ENCODE measurements at regions not wholly inside any gene's neighbourhood (a gene's known extent, or its start where the extent isn't known, plus 50 kb on each side); places are given as distances from the start of the nearest gene placed in this dataset.

DNA sequence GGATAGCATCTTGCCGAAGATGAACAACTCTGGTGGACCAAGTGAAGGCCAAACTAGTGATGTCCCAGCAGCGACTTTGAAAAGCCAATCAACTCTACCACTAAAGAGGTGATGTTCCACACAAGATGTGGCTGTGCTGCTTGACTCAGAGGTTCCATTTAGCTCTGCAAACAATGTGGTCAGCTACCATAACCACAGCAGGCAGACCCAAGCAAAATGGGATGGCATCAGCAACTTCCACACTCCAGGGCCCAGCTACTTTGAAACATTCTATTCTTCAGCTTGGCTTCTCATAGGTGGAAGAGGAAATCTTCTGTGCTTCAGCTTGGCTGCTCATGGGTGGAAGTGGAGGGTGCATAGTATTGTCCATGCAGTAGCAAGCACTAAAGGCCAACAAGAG lies 70.5 kb downstream of the IRX2 start:
- TF ChIP-seq, protein P1, sequence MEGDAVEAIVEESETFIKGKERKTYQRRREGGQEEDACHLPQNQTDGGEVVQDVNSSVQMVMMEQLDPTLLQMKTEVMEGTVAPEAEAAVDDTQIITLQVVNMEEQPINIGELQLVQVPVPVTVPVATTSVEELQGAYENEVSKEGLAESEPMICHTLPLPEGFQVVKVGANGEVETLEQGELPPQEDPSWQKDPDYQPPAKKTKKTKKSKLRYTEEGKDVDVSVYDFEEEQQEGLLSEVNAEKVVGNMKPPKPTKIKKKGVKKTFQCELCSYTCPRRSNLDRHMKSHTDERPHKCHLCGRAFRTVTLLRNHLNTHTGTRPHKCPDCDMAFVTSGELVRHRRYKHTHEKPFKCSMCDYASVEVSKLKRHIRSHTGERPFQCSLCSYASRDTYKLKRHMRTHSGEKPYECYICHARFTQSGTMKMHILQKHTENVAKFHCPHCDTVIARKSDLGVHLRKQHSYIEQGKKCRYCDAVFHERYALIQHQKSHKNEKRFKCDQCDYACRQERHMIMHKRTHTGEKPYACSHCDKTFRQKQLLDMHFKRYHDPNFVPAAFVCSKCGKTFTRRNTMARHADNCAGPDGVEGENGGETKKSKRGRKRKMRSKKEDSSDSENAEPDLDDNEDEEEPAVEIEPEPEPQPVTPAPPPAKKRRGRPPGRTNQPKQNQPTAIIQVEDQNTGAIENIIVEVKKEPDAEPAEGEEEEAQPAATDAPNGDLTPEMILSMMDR (IDR thresholded peaks at IDR 0.05; ENCODE audit: insufficient read depth, low read depth, low read length): no peak
- no peak for TF ChIP-seq EZH2 (IDR thresholded peaks at IDR 0.05; ENCODE audit: insufficient read depth, low read length)

Measured in astrocyte (in vitro differentiated cells and primary cell).